Caco-2 (cell line): ENCODE measurements at regions not wholly inside any gene's neighbourhood (a gene's known extent, or its start where the extent isn't known, plus 50 kb on each side); places are given as distances from the start of the nearest gene placed in this dataset.

ENCODE experiments used
- BruUV-seq: library from RNA; stranded (reverse); fragments of 400-500 nt; replicated peaks from 2 replicates; lab custom pipeline; 2021; lab: Mats Ljungman, UMichigan
- CTCF ChIA-PET: fragments of 300-600 bp; sonication (Branson Sonifier 250); formaldehyde crosslinking; loops from one replicate; lab custom pipeline; 2022; ENCODE audit warnings: antibody characterized with exemption; lab: Charles Lee
- POLR2A ChIA-PET: fragments of 300-600 bp; sonication (Branson Sonifier 250); formaldehyde crosslinking; loops from one replicate; lab custom pipeline; 2022; ENCODE audit warnings: antibody characterized with exemption; lab: Charles Lee
- DNase-seq, 2 experiments: peaks; one replicate each; pipeline versions ENCODE4 v3.0.0 to v3.0.0-alpha.2; 2020 to 2022
- H3K27me3 ChIP-seq: replicated peaks from 2 replicates; pipeline ENCODE4 v1.6.0; 2011; ENCODE audit warnings: low read length; ENCODE audit not compliant: control insufficient read depth, insufficient read depth
- H3K36me3 ChIP-seq: 2 replicates; pipeline ENCODE4 v1.5.1; 2011; ENCODE audit warnings: low read length; ENCODE audit not compliant: control insufficient read depth, insufficient read depth
- H3K4me1 ChIP-seq: fragments of 250-450 bp; sonication (Bioruptor Pico); 2 replicates; pipeline ENCODE4 v1.5.1; 2020; ENCODE audit warnings: mild to moderate bottlenecking
- H3K4me3 ChIP-seq: 2 replicates; pipeline ENCODE4 v1.5.1; 2011; ENCODE audit warnings: low read depth, mild to moderate bottlenecking, control low read depth, low read length
- H3K9me3 ChIP-seq: fragments of 250-450 bp; sonication (Bioruptor Pico); 2 replicates; pipeline ENCODE4 v1.5.1; 2020; ENCODE audit warnings: mild to moderate bottlenecking, moderate library complexity
- H3K27ac Mint-ChIP-seq: one replicate; pipeline ENCODE4 v1.8.0; 2022; ENCODE audit warnings: mixed read lengths; ENCODE audit not compliant: unreplicated experiment
- H3K27me3 Mint-ChIP-seq: one replicate; pipeline ENCODE4 v1.8.0; 2022; ENCODE audit warnings: mixed read lengths; ENCODE audit not compliant: insufficient read depth, unreplicated experiment
- H3K36me3 Mint-ChIP-seq: one replicate; pipeline ENCODE4 v1.8.0; 2022; ENCODE audit warnings: mild to moderate bottlenecking, mixed read lengths; ENCODE audit not compliant: insufficient read depth, unreplicated experiment
- H3K4me1 Mint-ChIP-seq: one replicate; pipeline ENCODE4 v1.8.0; 2022; ENCODE audit warnings: low read depth, mixed read lengths; ENCODE audit not compliant: unreplicated experiment
- H3K4me3 Mint-ChIP-seq: one replicate; pipeline ENCODE4 v1.8.0; 2022; ENCODE audit warnings: mild to moderate bottlenecking, moderate library complexity, mixed read lengths; ENCODE audit not compliant: unreplicated experiment
- H3K9me3 Mint-ChIP-seq: one replicate; pipeline ENCODE4 v1.8.0; 2022; ENCODE audit warnings: mixed read lengths; ENCODE audit not compliant: unreplicated experiment
- CTCF ChIP-seq, 2 experiments: fragments of 200-600 bp in 1 of 2; IDR thresholded peaks; 1 replicate in 1 of 2; 2 replicates in 1 of 2; pipeline versions ENCODE4 v1.5.1 to v1.8.0; 2011 to 2022; ENCODE audit warnings: antibody characterized with exemption in 1 of 2, control low read depth in 1 of 2, inconsistent platforms in 1 of 2, low read depth in 1 of 2, low read length in 1 of 2, mild to moderate bottlenecking in 1 of 2, moderate library complexity in 1 of 2; ENCODE audit not compliant: insufficient read depth in 1 of 2, severe bottlenecking in 1 of 2, unreplicated experiment in 1 of 2
- intact Hi-C: fragments of 100-400 bp; cut with micrococcal nuclease; formaldehyde crosslinking; loops from one replicate; pipeline ENCODE4 v1.10.0; 2022; ENCODE audit not compliant: unreplicated experiment

DNA sequence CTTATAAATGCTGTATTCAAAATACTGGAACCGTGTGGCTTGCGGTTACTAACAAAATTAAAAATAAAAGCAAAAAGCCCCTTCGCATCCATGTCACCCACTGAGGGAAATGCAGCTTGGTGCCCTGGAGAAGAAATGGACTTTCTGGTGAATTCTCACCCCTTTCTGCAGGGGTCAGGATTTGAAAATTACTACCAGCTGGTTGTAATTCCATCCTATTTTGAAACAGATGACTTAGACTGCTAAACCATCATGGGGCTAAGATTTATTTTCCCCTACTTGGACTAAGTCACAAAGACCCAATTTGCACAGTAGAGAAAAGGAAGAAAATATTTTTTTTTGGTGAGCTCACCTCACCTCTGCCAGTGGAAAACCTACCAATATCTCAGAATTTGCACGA, 111.4 kb upstream of the MYOCD start:
- Histone ChIP-seq H3K4me1 (no peaks in the 10 kb centered on the region), H3K4me3 (no peak overlapping the region), H3K36me3 (no peaks in the 10 kb centered on the region), H3K9me3 (no peaks in the 10 kb centered on the region), H3K27me3 (no peaks in the 10 kb centered on the region)
- no peak for DNase-seq
- CTCF ChIA-PET = no interaction called here
- no peak overlapping the region for H3K27ac Mint-ChIP-seq
- no peaks in the 10 kb centered on the region for H3K27me3 Mint-ChIP-seq
- BruUV-seq = no TSS peak
- intact Hi-C loops = no loop called here
- TF ChIP-seq CTCF (IDR thresholded peaks at IDR 0.05; ENCODE audit: insufficient read depth in 1 of 2, low read depth in 1 of 2, low read length in 1 of 2, severe bottlenecking in 1 of 2, unreplicated experiment in 1 of 2) = no peak
- H3K9me3 Mint-ChIP-seq = no peaks in the 10 kb centered on the region
- POLR2A ChIA-PET = no interaction called here
- no peak overlapping the region for H3K4me3 Mint-ChIP-seq
- no peaks in the 10 kb centered on the region for H3K4me1 Mint-ChIP-seq
- H3K36me3 Mint-ChIP-seq = no peaks in the 10 kb centered on the region

GRCh38 chr17:12566291-12566690, 99.4 kb upstream of the MYOCD start:
- Mint-ChIP-seq H3K27me3 (no peaks in the 10 kb centered on the region), H3K27ac (no peak overlapping the region), H3K9me3 (no peaks in the 10 kb centered on the region), H3K4me1 (no peaks in the 10 kb centered on the region), H3K36me3 (no peaks in the 10 kb centered on the region), H3K4me3 (no peak overlapping the region)
- DNase-seq = no peak
- no peak overlapping the region for H3K4me3 ChIP-seq
- intact Hi-C loops = no loop called here
- CTCF ChIA-PET = no interaction called here
- H3K4me1 ChIP-seq = no peaks in the 10 kb centered on the region
- BruUV-seq = no TSS peak
- H3K36me3 ChIP-seq = no peaks in the 10 kb centered on the region
- no peaks in the 10 kb centered on the region for H3K27me3 ChIP-seq
- no peaks in the 10 kb centered on the region for H3K9me3 ChIP-seq
- no peak for TF ChIP-seq CTCF (IDR thresholded peaks at IDR 0.05; ENCODE audit: insufficient read depth in 1 of 2, low read depth in 1 of 2, low read length in 1 of 2, severe bottlenecking in 1 of 2, unreplicated experiment in 1 of 2)
- POLR2A ChIA-PET = no interaction called here

GRCh38 chr17:12567077-12568053, 98.3 kb upstream of the MYOCD start:
- intact Hi-C loops = no loop called here
- no peak for DNase-seq
- CTCF ChIA-PET = no interaction called here
- POLR2A ChIA-PET = no interaction called here
- Mint-ChIP-seq H3K4me1 (no peaks in the 10 kb centered on the region), H3K4me3 (no peak overlapping the region), H3K9me3 (no peaks in the 10 kb centered on the region), H3K27me3 (no peaks in the 10 kb centered on the region), H3K36me3 (no peaks in the 10 kb centered on the region), H3K27ac (no peak overlapping the region)
- TF ChIP-seq CTCF (IDR thresholded peaks at IDR 0.05; ENCODE audit: insufficient read depth in 1 of 2, low read depth in 1 of 2, low read length in 1 of 2, severe bottlenecking in 1 of 2, unreplicated experiment in 1 of 2) = no peak
- Histone ChIP-seq H3K4me3 (no peak overlapping the region), H3K36me3 (no peaks in the 10 kb centered on the region), H3K4me1 (no peaks in the 10 kb centered on the region), H3K9me3 (no peaks in the 10 kb centered on the region), H3K27me3 (no peaks in the 10 kb centered on the region)
- no TSS peak for BruUV-seq
